PC-9 (cell line): ENCODE measurements at regions not wholly inside any gene's neighbourhood (a gene's known extent, or its start where the extent isn't known, plus 50 kb on each side); places are given as distances from the start of the nearest gene placed in this dataset.

Source experiments
- BruUV-seq: library from RNA; stranded (reverse); fragments of 400-500 nt; replicated peaks from 2 replicates; lab custom pipeline; 2021; lab: Mats Ljungman, UMichigan
- CTCF ChIA-PET: fragments of 300-600 bp; sonication (Branson Sonifier 250); formaldehyde crosslinking; loops from one replicate; lab custom pipeline; 2022; ENCODE audit warnings: antibody characterized with exemption; lab: Charles Lee
- POLR2A ChIA-PET: fragments of 300-600 bp; sonication (Branson Sonifier 250); formaldehyde crosslinking; loops from one replicate; lab custom pipeline; 2022; ENCODE audit warnings: antibody characterized with exemption; ENCODE audit not compliant: unreplicated experiment; lab: Charles Lee
- DNase-seq, 2 experiments: peaks; one replicate each; pipeline versions ENCODE4 v3.0.0 to v3.0.0-alpha.2; 2015 to 2022; ENCODE audit warnings: mixed read lengths in 1 of 2
- H2AFZ ChIP-seq: fragments of 200-600 bp; sonication (generic); 2 replicates; pipeline ENCODE4 v1.8.1; 2017; ENCODE audit warnings: antibody characterized with exemption
- H3F3A ChIP-seq: fragments of 200-600 bp; sonication (generic); 2 replicates; pipeline ENCODE4 v1.8.1; 2017; ENCODE audit warnings: antibody characterized with exemption, mild to moderate bottlenecking, low read depth; ENCODE audit not compliant: insufficient read depth
- H3K27ac ChIP-seq: fragments of 200-600 bp; sonication (generic); 2 replicates; pipeline ENCODE4 v1.6.1; 2016; ENCODE audit warnings: mixed run types
- H3K27me3 ChIP-seq: fragments of 200-600 bp; sonication (generic); 2 replicates; pipeline ENCODE4 v1.6.1; 2016; ENCODE audit warnings: low read depth, mixed run types; ENCODE audit not compliant: insufficient read depth
- H3K36me3 ChIP-seq: fragments of 200-600 bp; sonication (generic); 2 replicates; pipeline ENCODE4 v1.6.1; 2016; ENCODE audit warnings: low read depth, mixed run types
- H3K4me1 ChIP-seq: fragments of 200-600 bp; sonication (generic); replicated peaks from 2 replicates; pipeline ENCODE4 v1.6.1; 2016; ENCODE audit warnings: mixed run types; ENCODE audit not compliant: insufficient read depth
- H3K4me2 ChIP-seq: fragments of 200-600 bp; sonication (generic); 2 replicates; pipeline ENCODE4 v1.6.1; 2017; ENCODE audit warnings: mixed run types
- H3K4me3 ChIP-seq: fragments of 200-600 bp; sonication (generic); 2 replicates; pipeline ENCODE4 v1.6.1; 2016; ENCODE audit warnings: mixed run types
- H3K79me2 ChIP-seq: fragments of 200-600 bp; sonication (generic); 2 replicates; pipeline ENCODE4 v1.6.1; 2017; ENCODE audit warnings: low read depth, mixed run types
- H3K9me2 ChIP-seq: fragments of 200-600 bp; sonication (generic); 2 replicates; pipeline ENCODE4 v1.8.1; 2017; ENCODE audit warnings: mild to moderate bottlenecking; ENCODE audit not compliant: insufficient read depth
- H3K9me3 ChIP-seq: fragments of 200-600 bp; sonication (generic); 2 replicates; pipeline ENCODE4 v1.8.1; 2016; ENCODE audit warnings: low read depth; ENCODE audit not compliant: insufficient read depth
- H4K20me1 ChIP-seq: fragments of 200-600 bp; sonication (generic); 2 replicates; pipeline ENCODE4 v1.8.1; 2017; ENCODE audit not compliant: insufficient read depth
- EZH2 ChIP-seq: fragments of 200-600 bp; sonication (generic); IDR thresholded peaks from 2 replicates; pipeline ENCODE4 v1.8.0; 2017; ENCODE audit warnings: antibody characterized with exemption, low read depth
- intact Hi-C: fragments of 100-400 bp; cut with micrococcal nuclease; formaldehyde crosslinking; loops from one replicate; pipeline ENCODE4 v1.10.0; 2022; ENCODE audit not compliant: unreplicated experiment
- TF ChIP-seq, protein P1 (sequence below): fragments of 200-600 bp; sonication (generic); conservative IDR thresholded peaks from 2 replicates; pipeline ENCODE4 v1.6.1; 2017; ENCODE audit warnings: mixed run types, antibody characterized with exemption, mild to moderate bottlenecking, moderate library complexity

DNA sequence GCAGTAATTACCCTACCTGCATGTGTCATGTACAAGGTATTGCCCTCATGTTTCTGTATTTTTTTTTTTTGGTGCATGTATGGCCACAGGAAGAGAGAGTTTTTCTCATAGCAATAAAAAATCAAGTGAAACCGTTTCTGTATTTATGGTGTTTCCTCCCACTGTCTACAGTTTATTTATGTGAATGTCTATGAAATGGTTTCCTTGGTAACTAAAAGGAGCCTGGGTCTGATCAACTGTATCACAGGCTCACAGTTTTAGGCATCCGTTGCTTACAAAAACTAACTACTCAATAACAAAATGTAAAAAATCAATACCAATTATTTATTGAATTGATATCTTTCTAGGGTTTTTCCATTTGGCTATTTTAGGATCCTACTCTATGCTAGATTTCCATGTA is 464.4 kb downstream of the TAF11L14 start:
- Histone ChIP-seq H3K27ac (no peak overlapping the region), H3K9me2 (no peaks in the 10 kb centered on the region), H3K4me2 (no peak overlapping the region), H3K36me3 (no peaks in the 10 kb centered on the region), H3K27me3 (no peaks in the 10 kb centered on the region; the same call in 1 of the 2 replicates), H2AFZ (no peak overlapping the region), H3F3A (no peaks in the 10 kb centered on the region), H3K79me2 (no peaks in the 10 kb centered on the region), H4K20me1 (no peaks in the 10 kb centered on the region), H3K4me1 (no peaks in the 10 kb centered on the region), H3K4me3 (no peak overlapping the region), H3K9me3 (no peaks in the 10 kb centered on the region; the same call in 1 of the 2 replicates)
- intact Hi-C loops = no loop called here
- no peak for TF ChIP-seq EZH2
- TF ChIP-seq, protein P1, sequence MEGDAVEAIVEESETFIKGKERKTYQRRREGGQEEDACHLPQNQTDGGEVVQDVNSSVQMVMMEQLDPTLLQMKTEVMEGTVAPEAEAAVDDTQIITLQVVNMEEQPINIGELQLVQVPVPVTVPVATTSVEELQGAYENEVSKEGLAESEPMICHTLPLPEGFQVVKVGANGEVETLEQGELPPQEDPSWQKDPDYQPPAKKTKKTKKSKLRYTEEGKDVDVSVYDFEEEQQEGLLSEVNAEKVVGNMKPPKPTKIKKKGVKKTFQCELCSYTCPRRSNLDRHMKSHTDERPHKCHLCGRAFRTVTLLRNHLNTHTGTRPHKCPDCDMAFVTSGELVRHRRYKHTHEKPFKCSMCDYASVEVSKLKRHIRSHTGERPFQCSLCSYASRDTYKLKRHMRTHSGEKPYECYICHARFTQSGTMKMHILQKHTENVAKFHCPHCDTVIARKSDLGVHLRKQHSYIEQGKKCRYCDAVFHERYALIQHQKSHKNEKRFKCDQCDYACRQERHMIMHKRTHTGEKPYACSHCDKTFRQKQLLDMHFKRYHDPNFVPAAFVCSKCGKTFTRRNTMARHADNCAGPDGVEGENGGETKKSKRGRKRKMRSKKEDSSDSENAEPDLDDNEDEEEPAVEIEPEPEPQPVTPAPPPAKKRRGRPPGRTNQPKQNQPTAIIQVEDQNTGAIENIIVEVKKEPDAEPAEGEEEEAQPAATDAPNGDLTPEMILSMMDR = no peak
- DNase-seq = no peak
- CTCF ChIA-PET = no interaction called here
- POLR2A ChIA-PET = no interaction called here
- BruUV-seq = no TSS peak

DNA sequence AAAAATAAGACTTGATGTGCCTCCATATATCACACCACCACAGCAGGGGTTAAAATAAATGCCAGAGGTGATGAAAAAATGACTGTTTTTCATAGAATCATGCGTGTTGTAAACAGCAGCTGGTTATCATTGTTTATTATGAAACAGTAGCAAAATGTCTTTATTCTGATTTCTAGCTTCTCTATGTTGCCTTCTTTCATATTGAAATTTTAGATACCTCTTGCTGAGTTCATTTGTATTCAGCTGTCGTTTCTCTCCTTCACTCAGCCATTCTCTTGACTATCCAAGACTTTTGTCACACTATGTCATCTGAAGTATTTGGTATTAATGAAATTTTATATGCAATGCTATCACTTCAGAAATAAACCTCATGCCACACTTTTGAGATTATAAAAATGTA is 465.0 kb downstream of the TAF11L14 start:
- POLR2A ChIA-PET = no interaction called here
- H3K27ac ChIP-seq = no peak overlapping the region

DNA sequence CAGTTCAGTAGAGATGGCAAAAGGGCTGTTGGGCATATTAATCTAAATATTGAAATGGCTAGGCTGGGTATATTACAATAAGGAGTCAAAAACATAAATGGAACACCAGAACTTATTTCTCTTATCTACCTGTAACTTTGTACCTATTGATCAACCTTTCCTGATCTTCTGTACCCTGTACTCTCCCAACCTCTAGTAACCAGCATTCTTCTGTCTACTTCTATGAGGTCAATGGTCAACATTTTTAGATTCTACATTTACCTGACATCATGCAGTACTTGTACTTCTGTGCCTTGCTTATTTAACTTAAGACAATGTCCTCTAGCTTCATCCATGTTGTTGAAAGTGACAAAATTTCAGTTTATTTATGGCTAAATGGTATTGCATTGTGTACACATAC is 467.3 kb downstream of the TAF11L14 start:
- intact Hi-C loops = no loop called here
- Histone ChIP-seq H3K27me3 (no peaks in the 10 kb centered on the region; the same call in 1 of the 2 replicates), H4K20me1 (no peaks in the 10 kb centered on the region), H3K4me3 (no peak overlapping the region), H3K9me3 (no peaks in the 10 kb centered on the region; the same call in 1 of the 2 replicates), H3K79me2 (no peaks in the 10 kb centered on the region), H2AFZ (no peak overlapping the region), H3K9me2 (no peaks in the 10 kb centered on the region), H3F3A (no peaks in the 10 kb centered on the region), H3K36me3 (no peaks in the 10 kb centered on the region), H3K4me1 (no peaks in the 10 kb centered on the region), H3K27ac (no peak overlapping the region), H3K4me2 (no peak overlapping the region)
- POLR2A ChIA-PET = no interaction called here
- TF ChIP-seq, protein P1 = no peak
- no peak for TF ChIP-seq EZH2
- CTCF ChIA-PET = no interaction called here
- DNase-seq = no peak
- BruUV-seq = no TSS peak

More for the DNA sequence above, 465.0 kb downstream of the TAF11L14 start:
- Histone ChIP-seq H3K79me2 (no peaks in the 10 kb centered on the region), H3K27me3 (no peaks in the 10 kb centered on the region; the same call in 1 of the 2 replicates), H3K36me3 (no peaks in the 10 kb centered on the region), H4K20me1 (no peaks in the 10 kb centered on the region), H3K4me1 (no peaks in the 10 kb centered on the region), H3K9me2 (no peaks in the 10 kb centered on the region), H3K4me2 (no peak overlapping the region), H3K4me3 (no peak overlapping the region), H3F3A (no peaks in the 10 kb centered on the region), H2AFZ (no peak overlapping the region), H3K9me3 (no peaks in the 10 kb centered on the region; the same call in 1 of the 2 replicates)
- intact Hi-C loops = no loop called here
- DNase-seq = no peak
- CTCF ChIA-PET = no interaction called here
- BruUV-seq = no TSS peak
- TF ChIP-seq, protein P1 = no peak
- no peak for TF ChIP-seq EZH2
